Thyroid gland (tissue), 4 donors: ENCODE measurements at regions not wholly inside any gene's neighbourhood (a gene's known extent, or its start where the extent isn't known, plus 50 kb on each side); places are given as distances from the start of the nearest gene placed in this dataset.

Source experiments
- CTCF ChIP-seq, 6 experiments: fragments of 200-600 bp in 3 of 6; fragments of 450-650 bp in 3 of 6; sonication (generic) in 3 of 6; IDR thresholded peaks; one replicate each; pipeline ENCODE4 v1.5.1; 2016 to 2019; ENCODE audit warnings: antibody characterized with exemption in 6 of 6, mild to moderate bottlenecking in 2 of 6, inconsistent platforms in 1 of 6, moderate library complexity in 1 of 6
- POLR2A ChIP-seq, 2 donors: fragments of 450-650 bp; IDR thresholded peaks; one replicate each; pipeline ENCODE4 v1.6.1; 2017; ENCODE audit warnings: antibody characterized with exemption in 2 of 2, mild to moderate bottlenecking in 2 of 2, moderate library complexity in 1 of 2

- TF ChIP-seq POLR2A (IDR thresholded peaks at IDR 0.05) (no peak), CTCF (IDR thresholded peaks at IDR 0.05) (no peak)
These were observed 186.2 kb upstream of the PDE1C start for GRCh38 chr7:32256376-32256775.
